HepG2 (cell line): ENCODE measurements at regions not wholly inside any gene's neighbourhood (a gene's known extent, or its start where the extent isn't known, plus 50 kb on each side); places are given as distances from the start of the nearest gene placed in this dataset.

Experiments
- CBX5 ChIP-seq: sonication (generic); formaldehyde crosslinking; IDR thresholded peaks from 2 replicates; pipeline ENCODE4 v1.4.0; 2020; ENCODE audit warnings: missing genetic modification reagents, borderline replicate concordance
- CEBPG ChIP-seq: IDR thresholded peaks from 2 replicates; pipeline ENCODE4 v1.6.1; 2016
- HMG20A ChIP-seq: IDR thresholded peaks from 2 replicates; pipeline ENCODE4 v1.6.1; 2016; ENCODE audit warnings: borderline replicate concordance
- JUNB ChIP-seq: sonication (generic); formaldehyde crosslinking; IDR thresholded peaks from 2 replicates; pipeline ENCODE4 v1.8.0; 2022; ENCODE audit warnings: missing genetic modification reagents, mild to moderate bottlenecking, borderline replicate concordance
- SP1 ChIP-seq, 2 experiments: fragments of 450-650 bp in 1 of 2; sonication (generic) in 1 of 2; formaldehyde crosslinking in 1 of 2; IDR thresholded peaks; 2 replicates each; pipeline versions ENCODE4 v1.4.0 to v1.6.1; 2016 to 2020; ENCODE audit warnings: missing genetic modification reagents in 1 of 2
- XRCC5 ChIP-seq: fragments of 200-400 bp; formaldehyde crosslinking; optimal IDR thresholded peaks from 2 replicates; pipeline ENCODE3; 2017; ENCODE audit warnings: mild to moderate bottlenecking, low read length
- ZNF577 ChIP-seq: sonication (generic); formaldehyde crosslinking; IDR thresholded peaks from 2 replicates; pipeline ENCODE4 v1.4.0; 2020; ENCODE audit warnings: mild to moderate bottlenecking, low read depth, missing genetic modification reagents, borderline replicate concordance
- ZNF766 ChIP-seq: sonication (generic); formaldehyde crosslinking; IDR thresholded peaks from 2 replicates; pipeline ENCODE4 v1.5.0; 2020; ENCODE audit warnings: missing genetic modification reagents, borderline replicate concordance
- TF ChIP-seq, protein P1 (sequence below): IDR thresholded peaks from 2 replicates; pipeline ENCODE4 v1.6.1; 2016; ENCODE audit warnings: mild to moderate bottlenecking
- TF ChIP-seq, protein P2 (sequence below): IDR thresholded peaks from 2 replicates; pipeline ENCODE4 v1.6.1; 2016; ENCODE audit warnings: missing compliant biosample characterization, missing genetic modification reagents, borderline replicate concordance
- TF ChIP-seq, protein P3 (sequence below): sonication (generic); formaldehyde crosslinking; IDR thresholded peaks from 2 replicates; pipeline ENCODE4 v1.5.0; 2020; ENCODE audit warnings: mild to moderate bottlenecking, missing genetic modification reagents, moderate library complexity
- TF ChIP-seq, protein P4 (sequence below): sonication (generic); formaldehyde crosslinking; conservative IDR thresholded peaks from 2 replicates; pipeline ENCODE4 v1.4.0; 2020; ENCODE audit warnings: missing genetic modification reagents
- TF ChIP-seq, protein P5 (sequence below): IDR thresholded peaks from 2 replicates; pipeline ENCODE4 v1.6.1; 2016; ENCODE audit warnings: low read depth, control low read depth
- TF ChIP-seq, protein P6 (sequence below): sonication (generic); formaldehyde crosslinking; IDR thresholded peaks from 2 replicates; pipeline ENCODE4 v1.4.0; 2020; ENCODE audit warnings: missing genetic modification reagents

DNA sequence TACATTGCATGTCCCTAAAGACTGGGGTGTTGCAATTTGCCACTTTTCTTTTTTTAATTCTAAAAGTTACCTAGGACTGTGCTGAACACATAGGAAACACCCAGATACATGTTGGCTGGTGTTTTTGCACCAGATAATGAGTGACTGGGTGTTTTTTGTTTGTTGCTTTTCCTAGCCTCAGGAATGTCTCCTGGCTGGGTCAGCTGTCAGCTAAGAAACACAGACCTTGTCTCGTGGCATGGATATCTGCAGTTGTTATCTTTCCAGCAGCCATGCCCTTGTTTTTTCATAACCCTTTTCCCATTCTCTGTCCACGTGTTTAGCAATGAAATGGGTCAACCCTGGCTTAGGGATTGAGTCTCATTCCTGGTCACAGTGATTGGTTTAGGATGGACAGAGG lies 433.9 kb upstream of the ZMIZ1 start:
- TF ChIP-seq, protein P1, sequence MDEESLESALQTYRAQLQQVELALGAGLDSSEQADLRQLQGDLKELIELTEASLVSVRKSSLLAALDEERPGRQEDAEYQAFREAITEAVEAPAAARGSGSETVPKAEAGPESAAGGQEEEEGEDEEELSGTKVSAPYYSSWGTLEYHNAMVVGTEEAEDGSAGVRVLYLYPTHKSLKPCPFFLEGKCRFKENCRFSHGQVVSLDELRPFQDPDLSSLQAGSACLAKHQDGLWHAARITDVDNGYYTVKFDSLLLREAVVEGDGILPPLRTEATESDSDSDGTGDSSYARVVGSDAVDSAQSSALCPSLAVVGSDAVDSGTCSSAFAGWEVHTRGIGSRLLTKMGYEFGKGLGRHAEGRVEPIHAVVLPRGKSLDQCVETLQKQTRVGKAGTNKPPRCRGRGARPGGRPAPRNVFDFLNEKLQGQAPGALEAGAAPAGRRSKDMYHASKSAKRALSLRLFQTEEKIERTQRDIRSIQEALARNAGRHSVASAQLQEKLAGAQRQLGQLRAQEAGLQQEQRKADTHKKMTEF (CRISPR knock-in tag): no peak
- TF ChIP-seq CEBPG (CRISPR knock-in tag): no peak
- no peak for TF ChIP-seq JUNB (CRISPR knock-in tag)
- TF ChIP-seq, protein P2, sequence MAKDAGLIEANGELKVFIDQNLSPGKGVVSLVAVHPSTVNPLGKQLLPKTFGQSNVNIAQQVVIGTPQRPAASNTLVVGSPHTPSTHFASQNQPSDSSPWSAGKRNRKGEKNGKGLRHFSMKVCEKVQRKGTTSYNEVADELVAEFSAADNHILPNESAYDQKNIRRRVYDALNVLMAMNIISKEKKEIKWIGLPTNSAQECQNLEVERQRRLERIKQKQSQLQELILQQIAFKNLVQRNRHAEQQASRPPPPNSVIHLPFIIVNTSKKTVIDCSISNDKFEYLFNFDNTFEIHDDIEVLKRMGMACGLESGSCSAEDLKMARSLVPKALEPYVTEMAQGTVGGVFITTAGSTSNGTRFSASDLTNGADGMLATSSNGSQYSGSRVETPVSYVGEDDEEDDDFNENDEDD (CRISPR knock-in tag): no peak
- no peak for TF ChIP-seq ZNF766 (CRISPR knock-in tag)
- TF ChIP-seq, protein P3, sequence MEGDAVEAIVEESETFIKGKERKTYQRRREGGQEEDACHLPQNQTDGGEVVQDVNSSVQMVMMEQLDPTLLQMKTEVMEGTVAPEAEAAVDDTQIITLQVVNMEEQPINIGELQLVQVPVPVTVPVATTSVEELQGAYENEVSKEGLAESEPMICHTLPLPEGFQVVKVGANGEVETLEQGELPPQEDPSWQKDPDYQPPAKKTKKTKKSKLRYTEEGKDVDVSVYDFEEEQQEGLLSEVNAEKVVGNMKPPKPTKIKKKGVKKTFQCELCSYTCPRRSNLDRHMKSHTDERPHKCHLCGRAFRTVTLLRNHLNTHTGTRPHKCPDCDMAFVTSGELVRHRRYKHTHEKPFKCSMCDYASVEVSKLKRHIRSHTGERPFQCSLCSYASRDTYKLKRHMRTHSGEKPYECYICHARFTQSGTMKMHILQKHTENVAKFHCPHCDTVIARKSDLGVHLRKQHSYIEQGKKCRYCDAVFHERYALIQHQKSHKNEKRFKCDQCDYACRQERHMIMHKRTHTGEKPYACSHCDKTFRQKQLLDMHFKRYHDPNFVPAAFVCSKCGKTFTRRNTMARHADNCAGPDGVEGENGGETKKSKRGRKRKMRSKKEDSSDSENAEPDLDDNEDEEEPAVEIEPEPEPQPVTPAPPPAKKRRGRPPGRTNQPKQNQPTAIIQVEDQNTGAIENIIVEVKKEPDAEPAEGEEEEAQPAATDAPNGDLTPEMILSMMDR (CRISPR knock-in tag): no peak
- TF ChIP-seq, protein P4, sequence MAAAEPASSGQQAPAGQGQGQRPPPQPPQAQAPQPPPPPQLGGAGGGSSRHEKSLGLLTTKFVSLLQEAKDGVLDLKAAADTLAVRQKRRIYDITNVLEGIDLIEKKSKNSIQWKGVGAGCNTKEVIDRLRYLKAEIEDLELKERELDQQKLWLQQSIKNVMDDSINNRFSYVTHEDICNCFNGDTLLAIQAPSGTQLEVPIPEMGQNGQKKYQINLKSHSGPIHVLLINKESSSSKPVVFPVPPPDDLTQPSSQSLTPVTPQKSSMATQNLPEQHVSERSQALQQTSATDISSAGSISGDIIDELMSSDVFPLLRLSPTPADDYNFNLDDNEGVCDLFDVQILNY: no peak
- TF ChIP-seq, protein P5, sequence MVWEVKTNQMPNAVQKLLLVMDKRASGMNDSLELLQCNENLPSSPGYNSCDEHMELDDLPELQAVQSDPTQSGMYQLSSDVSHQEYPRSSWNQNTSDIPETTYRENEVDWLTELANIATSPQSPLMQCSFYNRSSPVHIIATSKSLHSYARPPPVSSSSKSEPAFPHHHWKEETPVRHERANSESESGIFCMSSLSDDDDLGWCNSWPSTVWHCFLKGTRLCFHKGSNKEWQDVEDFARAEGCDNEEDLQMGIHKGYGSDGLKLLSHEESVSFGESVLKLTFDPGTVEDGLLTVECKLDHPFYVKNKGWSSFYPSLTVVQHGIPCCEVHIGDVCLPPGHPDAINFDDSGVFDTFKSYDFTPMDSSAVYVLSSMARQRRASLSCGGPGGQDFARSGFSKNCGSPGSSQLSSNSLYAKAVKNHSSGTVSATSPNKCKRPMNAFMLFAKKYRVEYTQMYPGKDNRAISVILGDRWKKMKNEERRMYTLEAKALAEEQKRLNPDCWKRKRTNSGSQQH: no peak
- no peak for TF ChIP-seq HMG20A (CRISPR knock-in tag)
- TF ChIP-seq, protein P6, sequence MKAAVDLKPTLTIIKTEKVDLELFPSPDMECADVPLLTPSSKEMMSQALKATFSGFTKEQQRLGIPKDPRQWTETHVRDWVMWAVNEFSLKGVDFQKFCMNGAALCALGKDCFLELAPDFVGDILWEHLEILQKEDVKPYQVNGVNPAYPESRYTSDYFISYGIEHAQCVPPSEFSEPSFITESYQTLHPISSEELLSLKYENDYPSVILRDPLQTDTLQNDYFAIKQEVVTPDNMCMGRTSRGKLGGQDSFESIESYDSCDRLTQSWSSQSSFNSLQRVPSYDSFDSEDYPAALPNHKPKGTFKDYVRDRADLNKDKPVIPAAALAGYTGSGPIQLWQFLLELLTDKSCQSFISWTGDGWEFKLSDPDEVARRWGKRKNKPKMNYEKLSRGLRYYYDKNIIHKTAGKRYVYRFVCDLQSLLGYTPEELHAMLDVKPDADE (CRISPR knock-in tag): no peak
- no peak for TF ChIP-seq CBX5 (CRISPR knock-in tag)
- no peak for TF ChIP-seq SP1 (IDR thresholded peaks at IDR 0.05)
- no peak for TF ChIP-seq SP1 (CRISPR knock-in tag; IDR thresholded peaks at IDR 0.05)
- TF ChIP-seq XRCC5: no peak
- no peak for TF ChIP-seq ZNF577
